ENCODE measurements at regions not wholly inside any gene's neighbourhood (a gene's known extent, or its start where the extent isn't known, plus 50 kb on each side); places are given as distances from the start of the nearest gene placed in this dataset.

GRCh38 chr12:124184456-124184855 lies 110.4 kb upstream of the RFLNA start:
- H3K4me1 ChIP-seq = peaks cover 28% of the 10 kb centered on the region

GRCh38 chr12:124185971-124186686 lies 108.8 kb upstream of the RFLNA start:
- Histone ChIP-seq H4K20me1 (ENCODE audit: low read depth) (no peaks in the 10 kb centered on the region), H3K36me3 (no peaks in the 10 kb centered on the region), H3K4me3 (no peak overlapping the region), H3K9ac (no peak overlapping the region), H3K4me2 (peak overlapping the region; percentile 52), H3K9me3 (ENCODE audit: low read depth) (no peaks in the 10 kb centered on the region), H2AFZ (replicated peaks) (peak overlapping the region; percentile 46), H3K27ac (peak overlapping the region; percentile 48), H3K4me1 (peaks cover 28% of the 10 kb centered on the region), H3K27me3 (no peaks in the 10 kb centered on the region), H3F3A (ENCODE audit: low read depth) (peaks cover 14% of the 10 kb centered on the region), H3K79me2 (ENCODE audit: low read depth) (no peaks in the 10 kb centered on the region)
- peak overlapping the region; percentile 85 for H3K27ac Mint-ChIP-seq
- peaks cover 8% of the 10 kb centered on the region for H3K27me3 Mint-ChIP-seq (ENCODE audit: insufficient read depth, low read depth)
- H3K9me3 Mint-ChIP-seq = no peaks in the 10 kb centered on the region
- no peak for TF ChIP-seq CTCF (IDR thresholded peaks at IDR 0.05)
- no peak for TF ChIP-seq EZH2phosphoT487 (IDR thresholded peaks at IDR 0.05)
- peak overlapping the region; percentile 38 for H3K4me3 Mint-ChIP-seq
- H3K4me1 Mint-ChIP-seq = peaks cover 54% of the 10 kb centered on the region
- DNase-seq (ENCODE audit: low spot score) = peak; percentile 69
- no peaks in the 10 kb centered on the region for H3K36me3 Mint-ChIP-seq

More at GRCh38 chr12:124184456-124184855, 110.4 kb upstream of the RFLNA start:
- no peak overlapping the region for H3K4me3 ChIP-seq
- DNase-seq (ENCODE audit: low spot score) = no peak
- H3K9me3 ChIP-seq (ENCODE audit: low read depth) = no peaks in the 10 kb centered on the region
- no peak for TF ChIP-seq EZH2 (IDR thresholded peaks at IDR 0.05)
- no peak for TF ChIP-seq EZH2phosphoT487 (IDR thresholded peaks at IDR 0.05)
- TF ChIP-seq CTCF (IDR thresholded peaks at IDR 0.05) = no peak
- H3K9me3 Mint-ChIP-seq = no peaks in the 10 kb centered on the region
- H3K27me3 ChIP-seq = no peaks in the 10 kb centered on the region
- no peaks in the 10 kb centered on the region for H3K36me3 Mint-ChIP-seq
- H3K4me1 Mint-ChIP-seq = peaks cover 52% of the 10 kb centered on the region
- H3K4me2 ChIP-seq = no peak overlapping the region
- no peak overlapping the region for H3K27ac Mint-ChIP-seq
- H4K20me1 ChIP-seq (ENCODE audit: low read depth) = no peaks in the 10 kb centered on the region
- H3K27me3 Mint-ChIP-seq (ENCODE audit: insufficient read depth, low read depth) = peaks cover 7% of the 10 kb centered on the region
- peak overlapping the region; percentile 69 for H3K4me3 Mint-ChIP-seq
- H3F3A ChIP-seq (ENCODE audit: low read depth) = peaks cover 14% of the 10 kb centered on the region
- no peaks in the 10 kb centered on the region for H3K36me3 ChIP-seq
- H3K9ac ChIP-seq = no peak overlapping the region
- no peak overlapping the region for H2AFZ ChIP-seq (replicated peaks)
- H3K79me2 ChIP-seq (ENCODE audit: low read depth) = no peaks in the 10 kb centered on the region
- H3K27ac ChIP-seq = no peak overlapping the region

GRCh38 chr12:124188084-124188483 lies 106.8 kb upstream of the RFLNA start:
- peaks cover 23% of the 10 kb centered on the region for H3K4me1 ChIP-seq
- Mint-ChIP-seq H3K27me3 (ENCODE audit: insufficient read depth, low read depth) (peaks cover 11% of the 10 kb centered on the region), H3K27ac (peak overlapping the region; percentile 46), H3K9me3 (peaks cover 3% of the 10 kb centered on the region), H3K4me1 (peaks cover 55% of the 10 kb centered on the region), H3K36me3 (peaks cover 2% of the 10 kb centered on the region), H3K4me3 (no peak overlapping the region)
- no peak overlapping the region for H2AFZ ChIP-seq (replicated peaks)
- H3K9ac ChIP-seq = no peak overlapping the region
- H3K4me2 ChIP-seq = no peak overlapping the region
- H3K79me2 ChIP-seq (ENCODE audit: low read depth) = no peaks in the 10 kb centered on the region
- no peak overlapping the region for H3K27ac ChIP-seq
- peaks cover 14% of the 10 kb centered on the region for H3F3A ChIP-seq (ENCODE audit: low read depth)
- no peak overlapping the region for H3K4me3 ChIP-seq
- no peak for TF ChIP-seq EZH2phosphoT487 (IDR thresholded peaks at IDR 0.05)
- TF ChIP-seq EZH2 (IDR thresholded peaks at IDR 0.05) = no peak
- TF ChIP-seq CTCF (IDR thresholded peaks at IDR 0.05) = no peak
- no peaks in the 10 kb centered on the region for H3K9me3 ChIP-seq (ENCODE audit: low read depth)
- DNase-seq (ENCODE audit: low spot score) = no peak
- no peaks in the 10 kb centered on the region for H3K27me3 ChIP-seq
- no peaks in the 10 kb centered on the region for H4K20me1 ChIP-seq (ENCODE audit: low read depth)
- no peaks in the 10 kb centered on the region for H3K36me3 ChIP-seq

Data from neural progenitor cell (in vitro differentiated cells).